ENCODE measurements at regions not wholly inside any gene's neighbourhood (a gene's known extent, or its start where the extent isn't known, plus 50 kb on each side); places are given as distances from the start of the nearest gene placed in this dataset.

- FAIRE-seq: no peak
- no peak for DNase-seq (ENCODE audit: insufficient read length, low spot score)
These were observed 565.5 kb upstream of the IGFBP3 start for GRCh38 chr7:46486256-46487206.

GRCh38 chr7:46485481-46486065 lies 564.5 kb upstream of the IGFBP3 start:
- FAIRE-seq (no peak), DNase-seq (ENCODE audit: insufficient read length, low spot score) (no peak)
- TF ChIP-seq CTCF (IDR thresholded peaks at IDR 0.05; ENCODE audit: insufficient read depth, missing control alignments): no peak

More at GRCh38 chr7:46486256-46487206, 565.5 kb upstream of the IGFBP3 start:
- no peak for TF ChIP-seq CTCF (IDR thresholded peaks at IDR 0.05; ENCODE audit: insufficient read depth, missing control alignments)

GRCh38 chr7:46484906-46485305 lies 563.8 kb upstream of the IGFBP3 start:
- DNase-seq (ENCODE audit: insufficient read length, low spot score) (no peak), FAIRE-seq (no peak)
- no peak for TF ChIP-seq CTCF (IDR thresholded peaks at IDR 0.05; ENCODE audit: insufficient read depth, missing control alignments)

- FAIRE-seq (no peak), DNase-seq (ENCODE audit: insufficient read length, low spot score) (no peak)
- no peak for TF ChIP-seq CTCF (IDR thresholded peaks at IDR 0.05; ENCODE audit: insufficient read depth, missing control alignments)
These were observed 559.5 kb upstream of the IGFBP3 start for GRCh38 chr7:46480619-46481018.

GRCh38 chr7:46479680-46480079 lies 558.6 kb upstream of the IGFBP3 start:
- no peak for FAIRE-seq
- DNase-seq (ENCODE audit: insufficient read length, low spot score): no peak
- no peak for TF ChIP-seq CTCF (IDR thresholded peaks at IDR 0.05; ENCODE audit: insufficient read depth, missing control alignments)

- FAIRE-seq (no peak), DNase-seq (ENCODE audit: insufficient read length, low spot score) (no peak)
- no peak for TF ChIP-seq CTCF (IDR thresholded peaks at IDR 0.05; ENCODE audit: insufficient read depth, missing control alignments)
These were observed 557.0 kb upstream of the IGFBP3 start for GRCh38 chr7:46478046-46478445.
